GM18909 (cell line): ENCODE measurements at regions not wholly inside any gene's neighbourhood (a gene's known extent, or its start where the extent isn't known, plus 50 kb on each side); places are given as distances from the start of the nearest gene placed in this dataset.

Source experiments
- ATAC-seq: cut with Tn5 transposase; IDR thresholded peaks from one replicate; pipeline ENCODE4 v1.9.1; 2021; ENCODE audit warnings: mild to moderate bottlenecking; ENCODE audit not compliant: unreplicated experiment, poor library complexity

DNA sequence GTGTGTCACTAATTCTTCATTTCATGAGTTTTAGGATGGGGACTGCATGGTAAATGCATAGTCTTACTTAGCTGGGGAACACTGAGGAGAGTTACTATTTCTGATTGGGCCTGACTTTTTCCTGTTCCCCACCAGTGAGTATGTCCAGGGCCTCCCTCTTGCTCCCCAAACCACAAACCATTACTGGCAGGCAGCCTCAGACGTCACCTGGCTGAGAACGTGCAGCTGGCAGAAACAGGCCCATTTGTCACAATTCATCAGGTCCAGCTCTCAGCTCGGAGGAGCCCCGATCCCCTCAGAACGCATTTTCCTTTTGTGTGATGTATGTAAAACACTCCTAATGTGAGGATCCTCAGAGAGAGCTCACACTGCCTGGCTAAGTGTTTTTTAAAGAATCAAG is 71.7 kb upstream of the SIX3 start:
- ATAC-seq = no peak

DNA sequence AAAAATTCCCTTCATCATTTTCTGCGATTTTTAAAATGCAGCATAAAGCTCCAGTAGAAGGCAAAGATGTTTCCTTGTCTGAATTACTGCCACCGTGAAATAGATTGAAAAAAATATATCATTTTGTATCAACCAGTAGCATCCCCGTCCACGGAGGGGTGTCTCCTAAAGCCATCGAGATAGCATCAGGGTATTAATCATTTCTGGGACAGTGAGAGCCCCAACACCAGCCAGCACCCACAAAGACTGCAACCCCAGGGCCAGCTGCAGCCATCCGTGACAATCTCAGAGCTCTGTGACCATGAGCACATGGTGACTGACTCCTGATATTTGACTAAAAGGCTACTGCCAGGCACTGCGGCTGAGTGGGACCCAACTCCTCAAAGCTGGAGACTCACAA is 64.1 kb upstream of the SIX3 start:
- ATAC-seq = no peak

DNA sequence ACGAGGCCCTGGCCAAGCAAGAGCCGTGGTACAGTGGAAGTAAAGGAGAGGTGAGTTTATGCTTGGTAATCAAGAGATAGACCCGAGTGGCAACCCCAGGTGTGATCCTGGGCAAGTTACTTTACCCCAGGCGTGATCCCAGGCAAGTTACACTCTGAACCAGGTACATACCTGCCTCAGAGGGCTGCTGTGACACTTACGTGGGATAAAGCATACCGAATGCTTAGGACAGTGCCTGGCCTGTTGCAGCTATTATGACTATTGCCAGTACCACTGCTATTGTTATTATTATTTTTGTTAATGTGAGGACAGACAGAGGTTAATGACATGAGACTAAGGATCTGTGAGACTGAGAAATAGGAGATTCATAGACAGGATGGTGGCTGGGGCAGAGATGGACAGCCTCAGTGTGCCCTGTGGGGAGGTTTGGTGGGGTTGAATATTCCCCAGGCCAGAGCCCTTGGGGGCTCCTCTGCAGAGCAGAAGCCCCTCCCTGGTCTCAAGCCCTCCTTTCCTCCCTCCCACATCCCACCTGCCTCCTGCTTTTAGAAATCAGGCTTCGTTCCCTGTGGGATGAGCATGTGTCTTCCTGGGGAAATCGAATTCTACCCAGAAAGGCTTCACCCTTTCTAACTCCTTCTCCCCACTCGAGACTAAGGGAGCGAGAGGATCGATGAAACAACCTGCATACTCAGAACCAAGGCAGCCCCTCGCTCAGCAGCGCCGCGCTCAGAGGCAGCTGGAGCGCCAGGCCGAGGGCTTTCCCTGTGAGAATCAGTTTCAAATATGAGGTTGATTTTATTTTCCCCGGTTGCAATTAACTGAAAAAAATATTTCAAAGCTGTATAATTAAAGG is 62.0 kb upstream of the SIX3 start:
- ATAC-seq = no peak

DNA sequence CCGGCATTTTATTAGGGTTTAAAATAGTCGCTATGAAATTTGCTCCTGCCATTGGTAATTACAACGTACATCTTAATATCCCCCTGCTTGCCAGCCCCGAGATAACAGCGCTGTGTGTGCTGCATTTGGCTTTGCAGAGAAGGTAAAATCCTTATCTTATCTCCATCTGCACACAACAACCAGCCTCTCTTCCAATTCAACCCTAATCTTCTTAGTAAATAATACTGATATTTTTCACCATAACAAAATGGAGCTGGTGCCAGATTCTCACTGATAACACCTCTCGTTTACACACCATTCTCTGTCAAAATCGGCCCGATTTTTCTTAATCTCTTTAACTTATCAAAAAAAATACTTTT is 61.4 kb upstream of the SIX3 start:
- no peak for ATAC-seq

DNA sequence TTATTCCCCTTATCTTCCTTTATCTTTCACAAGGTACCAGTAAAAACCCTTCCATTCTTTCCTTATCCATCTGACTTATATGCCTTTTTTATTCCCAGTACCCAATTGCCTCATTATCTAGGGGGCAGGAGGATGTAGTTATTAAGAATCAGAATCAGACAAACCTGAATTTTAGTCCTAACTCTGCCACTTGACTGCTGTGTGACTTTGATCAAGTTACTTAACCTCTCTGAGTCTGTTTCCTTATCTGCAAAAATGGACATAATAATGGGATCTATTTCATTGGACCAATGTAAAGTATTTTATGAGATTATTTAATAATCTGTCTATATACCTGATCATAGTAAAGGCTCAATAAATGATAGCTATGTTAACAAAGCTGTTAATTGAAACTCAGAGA is 59.6 kb upstream of the SIX3 start:
- no peak for ATAC-seq

DNA sequence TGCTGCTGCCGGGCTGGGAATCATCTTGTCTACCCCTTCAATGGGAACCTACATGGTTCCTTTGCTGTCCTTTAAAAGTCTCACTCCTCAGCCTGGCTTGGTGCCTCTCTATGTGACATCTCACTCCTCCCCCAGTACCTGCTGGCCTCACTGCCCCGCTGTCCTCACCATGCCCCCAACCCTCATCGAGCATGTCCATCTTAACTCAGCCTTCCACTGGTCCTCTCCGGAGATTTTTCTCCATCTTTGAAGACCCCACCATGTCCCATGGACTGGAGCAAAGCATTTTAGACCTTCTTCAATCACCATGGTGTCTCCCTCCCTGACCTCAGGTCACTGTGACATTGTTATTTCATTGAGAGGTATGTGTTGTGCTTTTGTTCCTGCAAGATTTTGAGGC is 58.1 kb upstream of the SIX3 start:
- ATAC-seq = no peak

DNA sequence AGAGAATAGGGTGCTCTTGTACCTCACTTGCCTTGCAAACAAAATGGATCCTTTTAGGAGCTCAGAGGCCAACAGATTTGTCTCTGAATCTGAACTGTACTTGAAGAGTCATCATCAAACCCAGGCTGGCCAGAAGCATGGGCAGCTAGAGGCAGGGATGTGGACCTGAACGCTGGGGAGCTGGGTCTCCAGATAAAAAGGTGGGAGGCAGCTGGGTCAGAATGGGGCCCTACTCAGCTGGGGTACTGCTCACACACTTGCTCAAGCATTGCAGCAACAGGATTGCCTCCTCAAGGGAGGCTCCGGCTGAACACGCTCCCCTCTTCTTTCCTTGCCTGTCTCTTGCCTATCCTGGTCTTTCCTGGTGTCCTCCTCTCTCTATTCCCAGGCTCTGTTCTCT is 57.3 kb upstream of the SIX3 start:
- no peak for ATAC-seq

DNA sequence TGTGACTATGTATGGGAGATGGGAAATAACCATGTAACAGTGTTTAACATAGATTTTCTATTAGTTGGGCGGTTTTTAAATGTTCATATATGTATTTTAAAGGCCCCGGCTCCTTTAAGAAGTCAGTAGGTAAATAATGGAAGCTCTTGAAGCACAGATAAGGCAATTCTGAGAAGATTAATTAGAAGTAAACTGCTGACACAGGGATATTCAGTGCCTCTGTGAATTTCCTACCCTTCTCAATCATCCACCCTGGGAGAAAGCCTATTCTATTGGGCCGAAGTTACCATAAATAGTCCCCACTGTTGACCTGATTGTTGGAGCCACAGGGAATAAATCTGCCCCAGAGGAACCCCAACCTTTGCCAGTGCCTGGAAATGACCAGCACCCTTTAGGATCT is 56.8 kb upstream of the SIX3 start:
- ATAC-seq = no peak

DNA sequence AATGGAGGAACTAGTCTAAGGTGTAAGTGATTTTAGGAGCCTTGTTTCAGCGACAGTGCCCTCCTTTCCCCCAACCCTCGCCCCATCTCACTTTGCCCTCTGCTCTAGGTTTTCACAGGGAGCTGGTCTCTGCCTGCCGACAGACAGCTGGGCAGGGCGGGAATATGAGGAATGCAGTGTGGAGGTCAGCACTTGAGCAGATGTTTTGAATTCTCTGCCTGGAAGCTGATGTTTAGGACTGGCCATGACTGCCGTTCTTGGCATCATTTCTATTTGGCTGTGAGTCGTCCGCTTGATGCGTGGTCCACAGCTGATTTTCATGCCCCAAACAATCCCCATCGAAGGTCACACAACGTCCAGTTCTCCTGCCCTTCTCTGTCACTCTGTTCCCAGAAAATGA is 55.1 kb upstream of the SIX3 start:
- no peak for ATAC-seq

DNA sequence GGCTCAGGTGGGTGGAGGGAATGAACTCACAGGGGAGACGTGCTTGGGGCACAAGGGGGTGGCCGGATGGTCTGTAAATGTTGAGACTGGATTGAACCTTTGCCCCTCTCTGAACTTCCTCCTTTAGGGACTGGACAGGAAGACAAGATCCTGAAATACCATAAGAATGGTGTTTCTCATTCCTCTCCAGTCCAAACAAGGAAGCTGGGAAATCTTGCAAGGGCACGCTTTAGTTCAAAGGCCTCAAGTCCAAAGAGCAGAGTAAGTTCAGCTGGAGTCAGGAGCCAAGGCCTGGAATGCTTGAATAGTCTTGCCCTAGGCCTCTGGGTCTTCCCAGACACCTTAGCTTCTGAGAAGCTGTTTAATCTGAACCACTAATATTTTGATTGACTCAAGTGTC is 52.4 kb upstream of the SIX3 start:
- ATAC-seq = no peak
